ENCODE measurements at regions not wholly inside any gene's neighbourhood (a gene's known extent, or its start where the extent isn't known, plus 50 kb on each side); places are given as distances from the start of the nearest gene placed in this dataset.

DNA sequence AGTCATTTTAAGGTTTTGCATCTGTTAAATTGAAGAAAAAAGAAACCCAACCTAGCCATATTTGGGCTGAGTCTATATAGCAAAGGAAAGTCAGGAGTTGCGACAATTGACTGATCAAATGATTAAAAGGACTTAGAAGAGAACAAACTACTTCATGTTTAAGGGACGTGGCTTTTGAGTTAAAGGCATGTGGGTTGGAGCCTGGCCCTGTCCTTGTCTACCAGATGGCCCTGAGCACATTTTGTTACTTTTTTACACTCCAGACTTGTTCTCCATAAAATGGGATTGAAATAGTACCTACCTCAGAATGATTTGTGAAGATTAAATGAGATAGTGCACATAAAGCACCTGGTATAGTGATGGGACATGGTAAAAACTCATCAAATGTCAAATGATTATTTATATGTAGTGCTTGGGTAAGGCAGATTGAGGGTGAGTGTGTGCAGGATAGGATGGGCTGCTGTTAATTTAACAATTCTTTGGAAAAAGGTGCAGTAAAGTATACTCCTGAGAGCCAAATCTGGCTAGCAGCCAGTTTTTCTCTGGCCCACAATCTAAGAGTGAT, 168.3 kb downstream of the KIF20B start:
- Histone ChIP-seq H3K9me3 (replicated peaks in 1 of 2; ENCODE audit: control insufficient read depth in 2 of 2, insufficient read depth in 1 of 2, low read depth in 1 of 2, low read length in 2 of 2) (no peaks in the 10 kb centered on the region), H2BK5ac (ENCODE audit: low read length) (no peak overlapping the region), H3K27me3 (ENCODE audit: control insufficient read depth in 3 of 3, insufficient read depth in 3 of 3, low read depth in 1 of 3, low read length in 3 of 3) (no peaks in the 10 kb centered on the region), H2BK12ac (ENCODE audit: low read length) (no peak overlapping the region), H2BK15ac (ENCODE audit: low read length) (no peak overlapping the region), H3K9ac (ENCODE audit: low read depth, low read length, poor library complexity) (no peak overlapping the region), H3K18ac (ENCODE audit: low read length) (no peak overlapping the region), H3K23ac (ENCODE audit: low read depth, low read length, poor library complexity) (no peak overlapping the region), H2AK5ac (ENCODE audit: low read depth, low read length) (no peak overlapping the region), H3K4me3 (ENCODE audit: low read length in 2 of 2) (no peak overlapping the region), H3K4me1 (ENCODE audit: control insufficient read depth in 2 of 2, insufficient read depth in 1 of 2, low read depth in 1 of 2, low read length in 2 of 2) (no peaks in the 10 kb centered on the region), H4K8ac (ENCODE audit: low read depth, low read length) (no peak overlapping the region), H3K36me3 (replicated peaks in 1 of 2; ENCODE audit: control insufficient read depth in 2 of 2, insufficient read depth in 2 of 2, low read length in 2 of 2) (no peaks in the 10 kb centered on the region), H4K91ac (ENCODE audit: low read depth, low read length, poor library complexity) (no peak overlapping the region), H2AFZ (ENCODE audit: low read length) (no peak overlapping the region), H3K14ac (ENCODE audit: low read length) (no peak overlapping the region), H2BK120ac (ENCODE audit: low read depth, low read length) (no peak overlapping the region), H3K4ac (ENCODE audit: low read length) (no peak overlapping the region), H3K27ac (replicated peaks; ENCODE audit: low read length) (no peak overlapping the region), H3K79me1 (ENCODE audit: low read depth, low read length) (no peaks in the 10 kb centered on the region), H3K4me2 (ENCODE audit: insufficient read depth, low read length, poor library complexity, severe bottlenecking) (no peak overlapping the region)
- no peak for DNase-seq (ENCODE audit: low spot score)
- no CpG with 5 or more reads among the region's 2 CpGs for WGBS, 2 donors (ENCODE audit: extremely low coverage in 2 of 2, insufficient read length in 2 of 2, insufficient replicate concordance in 1 of 2)

GRCh38 chr10:89870936-89871335, 169.5 kb downstream of the KIF20B start:
- H3K9me3 ChIP-seq (replicated peaks in 1 of 2; ENCODE audit: control insufficient read depth in 2 of 2, insufficient read depth in 1 of 2, low read depth in 1 of 2, low read length in 2 of 2), result no peaks in the 10 kb centered on the region
- no peaks in the 10 kb centered on the region for H3K36me3 ChIP-seq (replicated peaks in 1 of 2; ENCODE audit: control insufficient read depth in 2 of 2, insufficient read depth in 2 of 2, low read length in 2 of 2)
- no peak overlapping the region for H2BK12ac ChIP-seq (ENCODE audit: low read length)
- H3K23ac ChIP-seq (ENCODE audit: low read depth, low read length, poor library complexity), result no peak overlapping the region
- no peak overlapping the region for H2BK15ac ChIP-seq (ENCODE audit: low read length)
- H3K14ac ChIP-seq (ENCODE audit: low read length), result no peak overlapping the region
- H3K18ac ChIP-seq (ENCODE audit: low read length), result no peak overlapping the region
- no peak overlapping the region for H2AK5ac ChIP-seq (ENCODE audit: low read depth, low read length)
- no CpG with 5 or more reads among the region's 2 CpGs for WGBS, 2 donors (ENCODE audit: extremely low coverage in 2 of 2, insufficient read length in 2 of 2, insufficient replicate concordance in 1 of 2)
- H3K4me1 ChIP-seq (ENCODE audit: control insufficient read depth in 2 of 2, insufficient read depth in 1 of 2, low read depth in 1 of 2, low read length in 2 of 2), result no peaks in the 10 kb centered on the region
- H3K4me2 ChIP-seq (ENCODE audit: insufficient read depth, low read length, poor library complexity, severe bottlenecking), result no peak overlapping the region
- no peak overlapping the region for H2BK5ac ChIP-seq (ENCODE audit: low read length)
- no peak overlapping the region for H3K9ac ChIP-seq (ENCODE audit: low read depth, low read length, poor library complexity)
- no peaks in the 10 kb centered on the region for H3K79me1 ChIP-seq (ENCODE audit: low read depth, low read length)
- no peak for DNase-seq (ENCODE audit: low spot score)
- no peaks in the 10 kb centered on the region for H3K27me3 ChIP-seq (ENCODE audit: control insufficient read depth in 3 of 3, insufficient read depth in 3 of 3, low read depth in 1 of 3, low read length in 3 of 3)
- H3K27ac ChIP-seq (replicated peaks; ENCODE audit: low read length), result no peak overlapping the region
- no peak overlapping the region for H3K4me3 ChIP-seq (ENCODE audit: low read length in 2 of 2)
- no peak overlapping the region for H4K8ac ChIP-seq (ENCODE audit: low read depth, low read length)
- no peak overlapping the region for H2BK120ac ChIP-seq (ENCODE audit: low read depth, low read length)
- no peak overlapping the region for H3K4ac ChIP-seq (ENCODE audit: low read length)
- no peak overlapping the region for H2AFZ ChIP-seq (ENCODE audit: low read length)
- no peak overlapping the region for H4K91ac ChIP-seq (ENCODE audit: low read depth, low read length, poor library complexity)

DNA sequence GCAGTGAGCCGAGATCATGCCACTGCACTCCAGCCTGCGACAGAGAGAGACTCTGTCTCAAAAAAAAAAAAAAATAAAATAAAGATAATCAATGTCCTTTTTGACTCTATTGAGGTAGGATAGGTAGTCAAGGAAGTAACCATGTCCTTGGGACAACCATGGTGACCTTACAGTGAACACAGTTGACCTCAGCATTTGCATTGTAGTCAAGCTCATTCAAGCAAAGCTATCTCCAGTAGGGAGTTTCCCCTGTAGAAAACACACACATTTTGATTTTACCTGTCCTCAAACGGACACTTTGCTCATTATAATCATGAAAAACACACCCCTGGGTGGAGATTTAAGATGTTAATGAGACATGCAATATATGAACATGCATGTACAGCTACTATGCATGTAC, 171.7 kb downstream of the KIF20B start:
- Histone ChIP-seq H3K79me1 (ENCODE audit: low read depth, low read length) (no peaks in the 10 kb centered on the region), H2AK5ac (ENCODE audit: low read depth, low read length) (no peak overlapping the region), H4K8ac (ENCODE audit: low read depth, low read length) (no peak overlapping the region), H3K27me3 (ENCODE audit: control insufficient read depth in 3 of 3, insufficient read depth in 3 of 3, low read depth in 1 of 3, low read length in 3 of 3) (no peaks in the 10 kb centered on the region), H3K18ac (ENCODE audit: low read length) (no peak overlapping the region), H4K91ac (ENCODE audit: low read depth, low read length, poor library complexity) (no peak overlapping the region), H3K23ac (ENCODE audit: low read depth, low read length, poor library complexity) (no peak overlapping the region), H2AFZ (ENCODE audit: low read length) (no peak overlapping the region), H3K4ac (ENCODE audit: low read length) (no peak overlapping the region), H2BK120ac (ENCODE audit: low read depth, low read length) (no peak overlapping the region), H3K4me1 (ENCODE audit: control insufficient read depth in 2 of 2, insufficient read depth in 1 of 2, low read depth in 1 of 2, low read length in 2 of 2) (no peaks in the 10 kb centered on the region), H3K27ac (replicated peaks; ENCODE audit: low read length) (no peak overlapping the region), H2BK5ac (ENCODE audit: low read length) (no peak overlapping the region), H2BK15ac (ENCODE audit: low read length) (no peak overlapping the region), H3K4me2 (ENCODE audit: insufficient read depth, low read length, poor library complexity, severe bottlenecking) (no peak overlapping the region), H3K9me3 (replicated peaks in 1 of 2; ENCODE audit: control insufficient read depth in 2 of 2, insufficient read depth in 1 of 2, low read depth in 1 of 2, low read length in 2 of 2) (no peaks in the 10 kb centered on the region), H3K14ac (ENCODE audit: low read length) (no peak overlapping the region), H2BK12ac (ENCODE audit: low read length) (no peak overlapping the region), H3K36me3 (replicated peaks in 1 of 2; ENCODE audit: control insufficient read depth in 2 of 2, insufficient read depth in 2 of 2, low read length in 2 of 2) (no peaks in the 10 kb centered on the region), H3K4me3 (ENCODE audit: low read length in 2 of 2) (no peak overlapping the region), H3K9ac (ENCODE audit: low read depth, low read length, poor library complexity) (no peak overlapping the region)
- DNase-seq (ENCODE audit: low spot score), result no peak
- no CpG with 5 or more reads among the region's 3 CpGs for WGBS, 2 donors (ENCODE audit: extremely low coverage in 2 of 2, insufficient read length in 2 of 2, insufficient replicate concordance in 1 of 2)

DNA sequence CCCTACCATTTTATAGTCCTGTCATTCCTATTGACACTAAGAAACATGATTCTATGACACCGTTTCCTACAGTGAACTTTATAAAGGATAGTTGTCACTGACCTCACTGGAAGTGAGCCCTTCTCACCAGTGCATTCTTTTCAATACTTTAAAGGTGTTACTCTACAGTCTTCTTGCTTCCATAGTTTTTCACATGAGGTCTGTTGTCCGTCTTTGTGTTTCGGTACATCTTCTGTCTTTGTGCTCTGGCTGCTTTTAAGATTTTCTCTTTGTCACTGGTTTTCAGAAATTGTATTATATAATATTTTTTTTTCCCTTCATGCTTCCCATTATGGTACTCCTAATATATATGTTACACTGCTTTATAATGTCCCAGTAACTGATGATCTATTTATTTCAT, 174.2 kb downstream of the KIF20B start:
- no peak overlapping the region for H4K8ac ChIP-seq (ENCODE audit: low read depth, low read length)
- no CpG with 5 or more reads among the region's 3 CpGs for WGBS, 2 donors (ENCODE audit: extremely low coverage in 2 of 2, insufficient read length in 2 of 2, insufficient replicate concordance in 1 of 2)
- H4K91ac ChIP-seq (ENCODE audit: low read depth, low read length, poor library complexity), result no peak overlapping the region
- no peak overlapping the region for H3K18ac ChIP-seq (ENCODE audit: low read length)
- no peak overlapping the region for H2BK5ac ChIP-seq (ENCODE audit: low read length)
- no peak overlapping the region for H3K4ac ChIP-seq (ENCODE audit: low read length)
- no peak overlapping the region for H2BK120ac ChIP-seq (ENCODE audit: low read depth, low read length)
- H2BK12ac ChIP-seq (ENCODE audit: low read length), result no peak overlapping the region
- H3K23ac ChIP-seq (ENCODE audit: low read depth, low read length, poor library complexity), result no peak overlapping the region
- no peaks in the 10 kb centered on the region for H3K4me1 ChIP-seq (ENCODE audit: control insufficient read depth in 2 of 2, insufficient read depth in 1 of 2, low read depth in 1 of 2, low read length in 2 of 2)
- H3K79me1 ChIP-seq (ENCODE audit: low read depth, low read length), result no peaks in the 10 kb centered on the region
- no peak overlapping the region for H3K27ac ChIP-seq (replicated peaks; ENCODE audit: low read length)
- H3K14ac ChIP-seq (ENCODE audit: low read length), result no peak overlapping the region
- no peaks in the 10 kb centered on the region for H3K9me3 ChIP-seq (replicated peaks in 1 of 2; ENCODE audit: control insufficient read depth in 2 of 2, insufficient read depth in 1 of 2, low read depth in 1 of 2, low read length in 2 of 2)
- no peaks in the 10 kb centered on the region for H3K27me3 ChIP-seq (ENCODE audit: control insufficient read depth in 3 of 3, insufficient read depth in 3 of 3, low read depth in 1 of 3, low read length in 3 of 3)
- no peak overlapping the region for H2BK15ac ChIP-seq (ENCODE audit: low read length)
- no peaks in the 10 kb centered on the region for H3K36me3 ChIP-seq (replicated peaks in 1 of 2; ENCODE audit: control insufficient read depth in 2 of 2, insufficient read depth in 2 of 2, low read length in 2 of 2)
- no peak for DNase-seq (ENCODE audit: low spot score)
- H3K4me3 ChIP-seq (ENCODE audit: low read length in 2 of 2), result no peak overlapping the region
- H2AK5ac ChIP-seq (ENCODE audit: low read depth, low read length), result no peak overlapping the region
- H3K4me2 ChIP-seq (ENCODE audit: insufficient read depth, low read length, poor library complexity, severe bottlenecking), result no peak overlapping the region
- H2AFZ ChIP-seq (ENCODE audit: low read length), result no peak overlapping the region
- H3K9ac ChIP-seq (ENCODE audit: low read depth, low read length, poor library complexity), result no peak overlapping the region

Data from neuronal stem cell (in vitro differentiated cells).